WTC11 (cell line): ENCODE measurements at regions not wholly inside any gene's neighbourhood (a gene's known extent, or its start where the extent isn't known, plus 50 kb on each side); places are given as distances from the start of the nearest gene placed in this dataset.

Experiments used
- ATAC-seq: fragments of 200-7000 bp; cut with Tn5 transposase; 2 replicates; pipeline ENCODE4 v1.10.0; 2021; ENCODE audit warnings: mild to moderate bottlenecking, moderate library complexity
- CTCF ChIA-PET: fragments of 300-600 bp; sonication (Branson Sonifier 250); formaldehyde crosslinking; loops from one replicate; lab custom pipeline; 2021; ENCODE audit warnings: antibody characterized with exemption; lab: Charles Lee
- POLR2A ChIA-PET: fragments of 350-600 bp; sonication (Branson Sonifier 250); formaldehyde crosslinking; loops from one replicate; lab custom pipeline; 2021; ENCODE audit warnings: antibody characterized with exemption; lab: Charles Lee
- DNase-seq: peaks from one replicate; pipeline ENCODE4 v3.0.0; 2021; ENCODE audit warnings: low spot score
- H3K27ac Mint-ChIP-seq: 2 replicates; pipeline ENCODE4 v1.8.0; 2021; ENCODE audit warnings: mixed read lengths
- H3K27me3 Mint-ChIP-seq: 2 replicates; pipeline ENCODE4 v1.8.0; 2021; ENCODE audit warnings: low read depth, mild to moderate bottlenecking, moderate library complexity, mixed read lengths
- H3K36me3 Mint-ChIP-seq: 2 replicates; pipeline ENCODE4 v1.8.0; 2021; ENCODE audit warnings: mixed read lengths
- H3K4me1 Mint-ChIP-seq: 2 replicates; pipeline ENCODE4 v1.8.0; 2022; ENCODE audit warnings: mixed read lengths
- H3K4me3 Mint-ChIP-seq: 2 replicates; pipeline ENCODE4 v1.8.0; 2021; ENCODE audit warnings: mild to moderate bottlenecking, moderate library complexity, mixed read lengths
- H3K9me3 Mint-ChIP-seq: 2 replicates; pipeline ENCODE4 v1.8.0; 2021; ENCODE audit warnings: mixed read lengths
- CREM ChIP-seq: sonication (generic); formaldehyde crosslinking; IDR thresholded peaks from 2 replicates; pipeline ENCODE4 v1.8.1; 2022; ENCODE audit warnings: mild to moderate bottlenecking, missing genetic modification reagents, moderate library complexity
- ESRRA ChIP-seq: sonication (generic); formaldehyde crosslinking; IDR thresholded peaks from 2 replicates; pipeline ENCODE4 v1.8.1; 2022; ENCODE audit warnings: mild to moderate bottlenecking, missing genetic modification reagents, borderline replicate concordance
- ETV6 ChIP-seq: sonication (generic); formaldehyde crosslinking; IDR thresholded peaks from 2 replicates; pipeline ENCODE4 v1.8.1; 2022; ENCODE audit warnings: mild to moderate bottlenecking, missing genetic modification reagents
- MXD4 ChIP-seq: fragments of 250-450 bp; sonication (Bioruptor Pico); IDR thresholded peaks from 2 replicates; pipeline ENCODE4 v1.8.0; 2021; ENCODE audit warnings: mild to moderate bottlenecking, moderate library complexity, borderline replicate concordance
- NR1H2 ChIP-seq: sonication (generic); formaldehyde crosslinking; IDR thresholded peaks from 2 replicates; pipeline ENCODE4 v1.9.0; 2021; ENCODE audit warnings: mild to moderate bottlenecking, moderate library complexity, missing genetic modification reagents
- NR3C1 ChIP-seq: sonication (generic); formaldehyde crosslinking; conservative IDR thresholded peaks from 2 replicates; pipeline ENCODE4 v1.8.1; 2023; ENCODE audit warnings: low read depth, mild to moderate bottlenecking, missing genetic modification reagents
- SMAD4 ChIP-seq: sonication (generic); formaldehyde crosslinking; IDR thresholded peaks from 2 replicates; pipeline ENCODE4 v1.8.0; 2022; ENCODE audit warnings: mild to moderate bottlenecking, missing genetic modification reagents
- ZNF138 ChIP-seq: sonication (generic); formaldehyde crosslinking; conservative IDR thresholded peaks from 2 replicates; pipeline ENCODE4 v1.8.1; 2022; ENCODE audit warnings: mild to moderate bottlenecking, moderate library complexity, missing genetic modification reagents
- ZNF263 ChIP-seq: sonication (generic); formaldehyde crosslinking; IDR thresholded peaks from 2 replicates; pipeline ENCODE4 v1.8.1; 2022; ENCODE audit warnings: low read depth, mild to moderate bottlenecking, moderate library complexity, missing genetic modification reagents
- ZNF396 ChIP-seq: fragments of 250-450 bp; sonication (Bioruptor Pico); IDR thresholded peaks from 2 replicates; pipeline ENCODE4 v1.8.0; 2021; ENCODE audit warnings: mild to moderate bottlenecking, moderate library complexity, borderline replicate concordance
- ZNF423 ChIP-seq: fragments of 250-450 bp; sonication (Bioruptor Pico); IDR thresholded peaks from 2 replicates; pipeline ENCODE4 v2.1.2; 2022; ENCODE audit warnings: mild to moderate bottlenecking, moderate library complexity
- TF ChIP-seq, protein P1 (sequence below): sonication (generic); formaldehyde crosslinking; IDR thresholded peaks from 2 replicates; pipeline ENCODE4 v1.8.1; 2023; ENCODE audit warnings: mild to moderate bottlenecking, missing genetic modification reagents
- TF ChIP-seq, protein P2 (sequence below): sonication (generic); formaldehyde crosslinking; IDR thresholded peaks from 2 replicates; pipeline ENCODE4 v1.8.0; 2023; ENCODE audit warnings: missing genetic modification reagents, mild to moderate bottlenecking, borderline replicate concordance
- TF ChIP-seq, protein P3 (sequence below): sonication (generic); formaldehyde crosslinking; IDR thresholded peaks from 2 replicates; pipeline ENCODE4 v1.8.1; 2023; ENCODE audit warnings: mild to moderate bottlenecking, missing genetic modification reagents, moderate library complexity
- TF ChIP-seq, protein P4 (sequence below): fragments of 250-450 bp; sonication (Bioruptor Pico); IDR thresholded peaks from 2 replicates; pipeline ENCODE4 v1.9.0; 2021; ENCODE audit warnings: moderate library complexity, mild to moderate bottlenecking, inconsistent platforms, borderline replicate concordance

DNA sequence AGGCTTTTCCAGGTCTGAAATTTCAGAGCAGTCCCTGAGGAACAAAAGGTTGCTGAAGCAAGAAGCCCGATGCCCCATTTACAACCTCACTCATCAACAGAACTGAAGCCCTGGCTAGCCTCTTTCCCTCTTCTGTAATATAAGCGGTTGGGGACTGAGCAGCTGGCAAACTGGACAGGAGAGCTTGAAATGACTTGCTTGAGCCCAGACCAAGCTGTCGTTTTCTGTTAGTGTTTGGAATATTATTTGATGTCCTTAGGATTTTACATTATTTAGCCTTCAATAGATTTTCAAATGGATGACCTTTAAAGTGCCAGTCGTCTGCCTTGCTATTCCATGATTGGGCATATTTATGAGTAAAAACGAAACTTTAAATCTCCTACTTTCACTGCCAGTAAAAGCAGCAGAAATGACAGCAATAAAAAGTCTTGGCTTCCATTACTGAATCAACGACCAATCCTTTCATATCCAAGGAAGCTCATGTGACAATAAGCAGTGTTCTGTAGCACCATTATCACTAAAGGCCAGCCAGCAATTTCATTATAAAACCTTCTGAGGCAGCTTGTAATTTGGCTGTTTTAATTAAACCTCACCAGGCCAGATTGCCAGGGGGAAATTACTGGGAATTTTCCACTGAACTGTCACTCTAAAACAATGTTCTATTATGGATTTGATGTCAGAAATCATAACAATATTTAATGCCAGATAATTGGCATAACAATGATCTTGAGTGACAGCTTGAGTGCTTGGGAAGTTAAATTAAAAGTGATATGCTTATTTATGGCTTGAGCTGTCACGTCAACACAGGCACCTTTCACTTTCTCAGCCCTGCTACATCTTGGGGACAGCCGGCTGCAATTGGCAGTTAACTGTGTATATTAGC, 85.9 kb downstream of the LSMEM1 start:
- no peak for DNase-seq
- Mint-ChIP-seq H3K36me3 (no peaks in the 10 kb centered on the region), H3K4me1 (0 out of 2 replicates have a peak, but pooled peaks cover 3% of the 10 kb centered on the region), H3K4me3 (no peak overlapping the region), H3K27ac (no peak overlapping the region), H3K9me3 (no peaks in the 10 kb centered on the region), H3K27me3 (no peaks in the 10 kb centered on the region)
- no peak for ATAC-seq
- CTCF ChIA-PET, result interaction anchor here (1.2 kb wide), 1 partner anchor 16 kb away, joined by 3 read pairs; no protein-coding TSS in a partner anchor
- POLR2A ChIA-PET, result no interaction called here
- TF ChIP-seq ZNF396 (CRISPR knock-in tag) (no peak), SMAD4 (CRISPR knock-in tag) (no peak), ZNF263 (CRISPR knock-in tag) (no peak)
- TF ChIP-seq, all 79 proteins: peak for 0

DNA sequence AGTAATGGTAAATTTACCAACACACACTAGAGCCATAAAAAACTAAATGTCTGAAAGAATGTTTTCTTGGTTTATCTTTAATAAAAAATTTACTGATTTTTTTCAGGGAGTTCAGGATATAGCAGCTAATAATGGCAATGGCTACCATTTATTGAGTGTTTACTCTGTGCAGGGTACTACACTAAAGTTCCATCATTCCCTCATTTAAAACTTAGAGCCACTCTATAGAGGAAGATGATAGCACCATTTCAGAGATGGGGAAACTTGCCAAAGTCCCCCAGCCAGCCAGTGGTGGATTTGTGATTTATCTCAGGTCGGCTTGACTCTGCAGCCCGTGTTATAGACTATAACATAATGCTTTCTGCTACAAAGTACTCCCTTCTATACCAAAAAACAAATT, 86.6 kb downstream of the LSMEM1 start:
- H3K4me3 Mint-ChIP-seq, result no peak overlapping the region
- no peak overlapping the region for H3K27ac Mint-ChIP-seq
- H3K9me3 Mint-ChIP-seq, result no peaks in the 10 kb centered on the region
- DNase-seq (no peak), ATAC-seq (no peak)
- H3K36me3 Mint-ChIP-seq, result no peaks in the 10 kb centered on the region
- no peaks in the 10 kb centered on the region for H3K4me1 Mint-ChIP-seq
- H3K27me3 Mint-ChIP-seq, result no peaks in the 10 kb centered on the region
- ChIA-PET CTCF (no interaction called here), POLR2A (interaction anchor here (0.7 kb wide), 1 partner anchor 368 kb away, joined by 4 read pairs; no protein-coding TSS in a partner anchor)
- TF ChIP-seq, protein P1, sequence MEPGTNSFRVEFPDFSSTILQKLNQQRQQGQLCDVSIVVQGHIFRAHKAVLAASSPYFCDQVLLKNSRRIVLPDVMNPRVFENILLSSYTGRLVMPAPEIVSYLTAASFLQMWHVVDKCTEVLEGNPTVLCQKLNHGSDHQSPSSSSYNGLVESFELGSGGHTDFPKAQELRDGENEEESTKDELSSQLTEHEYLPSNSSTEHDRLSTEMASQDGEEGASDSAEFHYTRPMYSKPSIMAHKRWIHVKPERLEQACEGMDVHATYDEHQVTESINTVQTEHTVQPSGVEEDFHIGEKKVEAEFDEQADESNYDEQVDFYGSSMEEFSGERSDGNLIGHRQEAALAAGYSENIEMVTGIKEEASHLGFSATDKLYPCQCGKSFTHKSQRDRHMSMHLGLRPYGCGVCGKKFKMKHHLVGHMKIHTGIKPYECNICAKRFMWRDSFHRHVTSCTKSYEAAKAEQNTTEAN (CRISPR knock-in tag), result no peak
- no peak for TF ChIP-seq ETV6 (CRISPR knock-in tag)
- no peak for TF ChIP-seq ZNF396 (CRISPR knock-in tag)
- TF ChIP-seq ZNF423 (CRISPR knock-in tag), result no peak
- TF ChIP-seq CREM, result no peak
- TF ChIP-seq, protein P2, sequence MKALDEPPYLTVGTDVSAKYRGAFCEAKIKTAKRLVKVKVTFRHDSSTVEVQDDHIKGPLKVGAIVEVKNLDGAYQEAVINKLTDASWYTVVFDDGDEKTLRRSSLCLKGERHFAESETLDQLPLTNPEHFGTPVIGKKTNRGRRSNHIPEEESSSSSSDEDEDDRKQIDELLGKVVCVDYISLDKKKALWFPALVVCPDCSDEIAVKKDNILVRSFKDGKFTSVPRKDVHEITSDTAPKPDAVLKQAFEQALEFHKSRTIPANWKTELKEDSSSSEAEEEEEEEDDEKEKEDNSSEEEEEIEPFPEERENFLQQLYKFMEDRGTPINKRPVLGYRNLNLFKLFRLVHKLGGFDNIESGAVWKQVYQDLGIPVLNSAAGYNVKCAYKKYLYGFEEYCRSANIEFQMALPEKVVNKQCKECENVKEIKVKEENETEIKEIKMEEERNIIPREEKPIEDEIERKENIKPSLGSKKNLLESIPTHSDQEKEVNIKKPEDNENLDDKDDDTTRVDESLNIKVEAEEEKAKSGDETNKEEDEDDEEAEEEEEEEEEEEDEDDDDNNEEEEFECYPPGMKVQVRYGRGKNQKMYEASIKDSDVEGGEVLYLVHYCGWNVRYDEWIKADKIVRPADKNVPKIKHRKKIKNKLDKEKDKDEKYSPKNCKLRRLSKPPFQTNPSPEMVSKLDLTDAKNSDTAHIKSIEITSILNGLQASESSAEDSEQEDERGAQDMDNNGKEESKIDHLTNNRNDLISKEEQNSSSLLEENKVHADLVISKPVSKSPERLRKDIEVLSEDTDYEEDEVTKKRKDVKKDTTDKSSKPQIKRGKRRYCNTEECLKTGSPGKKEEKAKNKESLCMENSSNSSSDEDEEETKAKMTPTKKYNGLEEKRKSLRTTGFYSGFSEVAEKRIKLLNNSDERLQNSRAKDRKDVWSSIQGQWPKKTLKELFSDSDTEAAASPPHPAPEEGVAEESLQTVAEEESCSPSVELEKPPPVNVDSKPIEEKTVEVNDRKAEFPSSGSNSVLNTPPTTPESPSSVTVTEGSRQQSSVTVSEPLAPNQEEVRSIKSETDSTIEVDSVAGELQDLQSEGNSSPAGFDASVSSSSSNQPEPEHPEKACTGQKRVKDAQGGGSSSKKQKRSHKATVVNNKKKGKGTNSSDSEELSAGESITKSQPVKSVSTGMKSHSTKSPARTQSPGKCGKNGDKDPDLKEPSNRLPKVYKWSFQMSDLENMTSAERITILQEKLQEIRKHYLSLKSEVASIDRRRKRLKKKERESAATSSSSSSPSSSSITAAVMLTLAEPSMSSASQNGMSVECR (CRISPR knock-in tag), result no peak
- no peak for TF ChIP-seq NR3C1 (CRISPR knock-in tag)

DNA sequence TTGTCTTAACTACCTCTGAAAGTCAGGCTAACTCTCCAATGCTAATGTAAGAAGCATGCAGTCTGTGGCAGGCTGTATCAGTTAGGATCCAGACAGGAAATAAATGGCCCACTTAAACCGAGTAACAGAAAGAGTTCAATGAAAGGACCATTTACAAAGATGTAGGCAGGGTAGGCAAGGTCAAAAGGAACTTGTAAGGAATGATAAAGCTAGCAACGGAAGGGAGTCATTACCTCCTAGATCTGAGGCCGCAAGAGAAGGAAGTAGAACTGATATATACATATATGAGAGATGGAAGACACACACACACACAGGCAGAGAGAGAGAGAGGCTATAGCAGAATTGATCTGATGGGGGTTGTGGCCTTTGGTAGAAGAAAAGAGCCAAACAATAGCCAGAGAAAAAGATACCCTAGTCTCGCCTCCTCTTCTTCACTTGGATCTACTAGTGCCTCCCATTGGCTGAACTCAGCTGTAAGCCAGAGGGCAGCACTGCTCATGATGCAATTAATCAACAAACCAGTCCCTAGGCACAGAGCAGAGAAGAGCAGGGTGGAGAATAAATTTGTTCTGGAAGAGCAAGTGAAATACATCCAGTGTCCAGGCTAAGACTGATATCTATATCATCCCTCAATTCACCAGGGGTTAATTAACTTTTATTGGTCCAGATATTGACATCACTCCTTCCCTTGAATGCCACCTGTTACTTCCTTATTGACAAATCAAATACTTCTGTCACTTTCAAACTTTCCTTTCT, 91.2 kb downstream of the LSMEM1 start:
- ChIA-PET POLR2A (no interaction called here), CTCF (interaction anchor here (0.5 to 1.4 kb wide), 4 partner anchors 9 to 588 kb away, joined by 3 to 5 read pairs (median 4); no protein-coding TSS in a partner anchor)
- Mint-ChIP-seq H3K4me3 (no peak overlapping the region), H3K4me1 (peaks cover 14% of the 10 kb centered on the region), H3K9me3 (peaks cover 10% of the 10 kb centered on the region), H3K36me3 (no peaks in the 10 kb centered on the region), H3K27me3 (peaks cover 3% of the 10 kb centered on the region; the same call in 1 of the 2 replicates), H3K27ac (peak overlapping the region; percentile 43; the same call in 1 of the 2 replicates)
- ATAC-seq (peak; percentile 96), DNase-seq (no peak)
- TF ChIP-seq, protein P3, sequence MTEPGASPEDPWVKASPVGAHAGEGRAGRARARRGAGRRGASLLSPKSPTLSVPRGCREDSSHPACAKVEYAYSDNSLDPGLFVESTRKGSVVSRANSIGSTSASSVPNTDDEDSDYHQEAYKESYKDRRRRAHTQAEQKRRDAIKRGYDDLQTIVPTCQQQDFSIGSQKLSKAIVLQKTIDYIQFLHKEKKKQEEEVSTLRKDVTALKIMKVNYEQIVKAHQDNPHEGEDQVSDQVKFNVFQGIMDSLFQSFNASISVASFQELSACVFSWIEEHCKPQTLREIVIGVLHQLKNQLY (CRISPR knock-in tag), result no peak
- TF ChIP-seq, protein P4, sequence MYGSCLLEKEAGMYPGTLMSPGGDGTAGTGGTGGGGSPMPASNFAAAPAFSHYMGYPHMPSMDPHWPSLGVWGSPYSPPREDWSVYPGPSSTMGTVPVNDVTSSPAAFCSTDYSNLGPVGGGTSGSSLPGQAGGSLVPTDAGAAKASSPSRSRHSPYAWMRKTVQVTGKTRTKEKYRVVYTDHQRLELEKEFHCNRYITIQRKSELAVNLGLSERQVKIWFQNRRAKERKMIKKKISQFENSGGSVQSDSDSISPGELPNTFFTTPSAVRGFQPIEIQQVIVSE (CRISPR knock-in tag), result no peak
- TF ChIP-seq NR1H2 (CRISPR knock-in tag) (no peak), ESRRA (CRISPR knock-in tag) (no peak), MXD4 (CRISPR knock-in tag) (no peak), SMAD4 (CRISPR knock-in tag) (no peak), ZNF138 (CRISPR knock-in tag) (no peak), CREM (no peak)
- TF ChIP-seq, protein P2 (CRISPR knock-in tag), result no peak
